GM10266 (cell line): ENCODE measurements at regions not wholly inside any gene's neighbourhood (a gene's known extent, or its start where the extent isn't known, plus 50 kb on each side); places are given as distances from the start of the nearest gene placed in this dataset.
"Not testable (repeated sequence)": the region's sequence is repeated elsewhere in the genome, so short reads cannot be mapped to it uniquely, and the experiment has no call there.

Source experiments
- DNase-seq: peaks from one replicate; pipeline ENCODE4 v3.0.0; 2012; ENCODE audit errors: extremely low spot score
- TF ChIP-seq, protein P1 (sequence below): IDR thresholded peaks from 2 replicates; pipeline ENCODE4 v1.5.1; 2012; ENCODE audit warnings: mild to moderate bottlenecking, low read depth; ENCODE audit not compliant: control insufficient read depth, insufficient read depth; ENCODE audit errors: missing control alignments

DNA sequence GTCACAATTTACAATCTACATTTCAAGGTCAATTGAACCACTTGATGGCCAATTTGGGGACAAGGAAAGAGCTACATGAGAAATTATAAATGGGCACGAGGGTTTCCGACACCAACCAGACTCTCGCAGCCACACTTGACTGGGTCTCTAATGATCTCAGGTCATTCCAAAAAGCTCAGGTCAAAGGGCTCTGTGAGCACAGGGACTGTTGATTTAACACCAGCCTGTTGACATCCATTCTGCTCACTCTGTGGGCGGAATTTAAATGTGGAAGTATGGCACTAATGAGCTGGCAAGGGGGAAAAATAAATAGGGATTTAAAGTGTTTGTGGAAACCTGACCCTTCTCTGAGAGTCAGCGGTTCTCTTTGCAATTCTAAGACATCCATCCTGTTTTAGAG lies 810.7 kb upstream of the AUTS2 start:
- DNase-seq, result no peak
- TF ChIP-seq, protein P1, sequence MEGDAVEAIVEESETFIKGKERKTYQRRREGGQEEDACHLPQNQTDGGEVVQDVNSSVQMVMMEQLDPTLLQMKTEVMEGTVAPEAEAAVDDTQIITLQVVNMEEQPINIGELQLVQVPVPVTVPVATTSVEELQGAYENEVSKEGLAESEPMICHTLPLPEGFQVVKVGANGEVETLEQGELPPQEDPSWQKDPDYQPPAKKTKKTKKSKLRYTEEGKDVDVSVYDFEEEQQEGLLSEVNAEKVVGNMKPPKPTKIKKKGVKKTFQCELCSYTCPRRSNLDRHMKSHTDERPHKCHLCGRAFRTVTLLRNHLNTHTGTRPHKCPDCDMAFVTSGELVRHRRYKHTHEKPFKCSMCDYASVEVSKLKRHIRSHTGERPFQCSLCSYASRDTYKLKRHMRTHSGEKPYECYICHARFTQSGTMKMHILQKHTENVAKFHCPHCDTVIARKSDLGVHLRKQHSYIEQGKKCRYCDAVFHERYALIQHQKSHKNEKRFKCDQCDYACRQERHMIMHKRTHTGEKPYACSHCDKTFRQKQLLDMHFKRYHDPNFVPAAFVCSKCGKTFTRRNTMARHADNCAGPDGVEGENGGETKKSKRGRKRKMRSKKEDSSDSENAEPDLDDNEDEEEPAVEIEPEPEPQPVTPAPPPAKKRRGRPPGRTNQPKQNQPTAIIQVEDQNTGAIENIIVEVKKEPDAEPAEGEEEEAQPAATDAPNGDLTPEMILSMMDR, result no peak

DNA sequence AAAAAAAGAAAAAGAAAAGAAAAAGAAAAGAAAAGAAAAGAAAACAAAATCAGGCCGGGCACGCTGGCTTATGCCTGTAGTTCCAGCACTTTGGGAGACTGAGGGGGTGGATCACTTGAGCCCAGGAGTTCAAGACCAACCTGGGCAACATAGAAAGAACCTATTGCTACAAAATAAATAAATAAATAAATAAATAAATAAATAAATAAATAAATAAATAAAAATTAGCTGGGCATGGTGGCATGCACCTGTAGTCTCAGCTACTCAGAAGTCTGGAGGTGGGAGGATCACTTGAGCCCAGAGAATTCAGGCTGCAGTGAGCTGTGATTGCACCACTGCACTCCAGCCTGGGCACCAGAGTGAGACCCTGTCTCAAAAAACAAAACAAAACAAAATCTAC lies 809.7 kb upstream of the AUTS2 start:
- not testable (repeated sequence) for DNase-seq

DNA sequence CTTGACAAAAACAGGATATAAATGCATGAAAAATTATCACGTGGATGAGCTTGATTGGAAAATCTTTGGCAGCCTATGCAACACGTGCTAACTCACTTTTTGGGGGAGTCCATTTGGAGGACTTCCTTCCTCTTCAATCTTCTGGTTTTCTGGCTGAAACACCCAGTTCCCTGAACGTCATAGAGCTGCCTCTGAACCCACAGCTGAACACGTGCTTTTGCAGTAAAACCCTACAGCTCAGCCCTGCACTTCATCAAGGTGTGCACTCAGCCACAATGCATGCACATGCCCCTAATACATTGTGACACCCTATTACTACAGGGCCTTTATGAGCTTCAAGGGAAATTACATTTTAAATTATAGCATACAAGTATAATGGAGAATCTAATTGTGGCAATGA lies 808.7 kb upstream of the AUTS2 start:
- DNase-seq, result no peak
- TF ChIP-seq, protein P1, result no peak

DNA sequence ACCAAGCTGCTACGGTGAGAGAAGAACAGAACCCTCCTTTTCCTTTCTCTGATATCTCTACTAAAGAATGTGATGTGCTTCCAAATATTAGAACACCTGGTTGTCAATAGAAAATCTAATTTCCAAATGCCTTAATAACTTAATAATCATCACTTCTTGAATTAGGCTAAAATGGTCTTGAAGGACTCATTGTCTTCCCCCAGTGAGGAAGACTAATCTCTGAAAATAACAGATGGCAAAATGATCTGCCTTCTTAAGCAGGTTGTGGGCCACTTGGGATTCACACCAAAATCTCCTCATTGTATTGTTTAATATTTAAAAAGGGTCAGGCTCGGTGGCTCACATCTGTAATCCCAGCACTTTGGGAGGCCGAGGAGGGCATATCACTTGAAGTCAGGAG lies 805.9 kb upstream of the AUTS2 start:
- no peak for DNase-seq
- TF ChIP-seq, protein P1, result no peak

- no peak for DNase-seq
- TF ChIP-seq, protein P1, result no peak
These were observed 804.8 kb upstream of the AUTS2 start for GRCh38 chr7:68793513-68793912.

GRCh38 chr7:68800316-68800715 lies 798.0 kb upstream of the AUTS2 start:
- TF ChIP-seq, protein P1, result no peak
- no peak for DNase-seq

DNA sequence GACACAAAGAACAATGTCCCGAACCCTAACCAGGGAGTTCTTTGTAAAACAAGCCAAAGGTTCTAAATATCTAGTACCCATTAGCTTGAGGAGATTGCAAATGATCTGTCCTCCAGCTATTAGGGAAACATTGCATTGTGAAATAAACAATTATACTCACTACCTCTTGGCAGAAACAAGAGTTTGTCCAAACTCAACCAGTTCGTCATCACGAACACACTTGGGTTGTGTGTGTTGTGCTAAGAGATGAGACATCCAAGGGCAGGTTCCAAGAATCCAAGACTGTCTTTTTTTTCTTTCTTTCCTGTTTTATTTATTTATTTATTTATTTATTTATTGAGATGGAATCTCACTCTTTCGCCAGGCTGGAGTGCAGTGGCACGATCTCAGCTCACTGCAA lies 793.1 kb upstream of the AUTS2 start:
- TF ChIP-seq, protein P1, result no peak
- DNase-seq, result no peak

DNA sequence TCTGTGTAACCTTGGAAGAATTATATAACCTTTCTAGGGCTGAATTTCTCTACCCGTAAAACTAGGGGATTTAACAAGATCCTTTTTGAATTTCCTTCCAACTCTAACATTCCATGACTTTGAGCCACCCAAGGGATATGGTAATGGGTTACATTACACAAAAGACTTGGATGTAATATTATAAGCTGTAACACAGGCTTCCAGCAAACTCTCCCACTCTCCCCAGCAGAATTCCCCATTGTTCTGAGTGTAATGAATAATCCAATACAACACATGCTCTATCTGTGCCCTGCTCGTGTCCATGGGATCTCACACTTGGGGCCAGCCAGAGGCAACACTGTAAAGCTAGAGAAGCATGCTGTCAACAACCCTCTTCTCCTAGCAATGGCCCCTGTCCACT lies 790.6 kb upstream of the AUTS2 start:
- TF ChIP-seq, protein P1, result no peak
- DNase-seq, result no peak
